ENCODE measurements at regions not wholly inside any gene's neighbourhood (a gene's known extent, or its start where the extent isn't known, plus 50 kb on each side); places are given as distances from the start of the nearest gene placed in this dataset.

GRCh38 chr13:23505007-23505406 is 65.2 kb upstream of the TNFRSF19 start:
- H3K36me3 Mint-ChIP-seq, result no peaks in the 10 kb centered on the region
- peaks cover 14% of the 10 kb centered on the region for H3K4me1 Mint-ChIP-seq
- no peak overlapping the region for H3K27ac Mint-ChIP-seq
- no peak overlapping the region for H3K4me3 Mint-ChIP-seq
- ChIA-PET CTCF (interaction anchor here (2.5 kb wide), 1 partner anchor 8 kb away, joined by 9 read pairs; no protein-coding TSS in a partner anchor), POLR2A (no interaction called here)
- DNase-seq (ENCODE audit: low spot score), result no peak
- ATAC-seq, result no peak
- no peaks in the 10 kb centered on the region; the same call in 1 of the 2 replicates for H3K27me3 Mint-ChIP-seq (ENCODE audit: low read depth)
- no peak for TF ChIP-seq ZNF396 (CRISPR knock-in tag; IDR thresholded peaks at IDR 0.05; ENCODE audit: borderline replicate concordance)
- TF ChIP-seq ATF6 (CRISPR knock-in tag; IDR thresholded peaks at IDR 0.05), result no peak
- no peak for TF ChIP-seq E2F4 (CRISPR knock-in tag; IDR thresholded peaks at IDR 0.05; ENCODE audit: borderline replicate concordance, low read depth)
- TF ChIP-seq ZNF263 (CRISPR knock-in tag; IDR thresholded peaks at IDR 0.05; ENCODE audit: low read depth), result no peak
- TF ChIP-seq ZBTB43 (CRISPR knock-in tag; IDR thresholded peaks at IDR 0.05), result no peak
- no peak for TF ChIP-seq CREB1 (CRISPR knock-in tag; IDR thresholded peaks at IDR 0.05)
- TF ChIP-seq USF1 (CRISPR knock-in tag; IDR thresholded peaks at IDR 0.05), result no peak
- no peak for TF ChIP-seq NFYB (CRISPR knock-in tag; conservative IDR thresholded peaks at IDR 0.05; ENCODE audit: low read depth)
- no peak for TF ChIP-seq ATF1 (CRISPR knock-in tag; IDR thresholded peaks at IDR 0.05)
- TF ChIP-seq ZNF232 (CRISPR knock-in tag; IDR thresholded peaks at IDR 0.05), result no peak
- no peak for TF ChIP-seq TEAD1 (CRISPR knock-in tag; IDR thresholded peaks at IDR 0.05)
- TF ChIP-seq RORB (CRISPR knock-in tag; IDR thresholded peaks at IDR 0.05), result no peak
- TF ChIP-seq HMGA2 (CRISPR knock-in tag; IDR thresholded peaks at IDR 0.05), result no peak
- TF ChIP-seq ELF4 (CRISPR knock-in tag; IDR thresholded peaks at IDR 0.05; ENCODE audit: low read depth), result no peak
- no peak for TF ChIP-seq SP1 (CRISPR knock-in tag; conservative IDR thresholded peaks at IDR 0.05)
- no peak for TF ChIP-seq ZNF317 (CRISPR knock-in tag; IDR thresholded peaks at IDR 0.05; ENCODE audit: borderline replicate concordance, low read depth)
- no peak for TF ChIP-seq ZBTB21 (CRISPR knock-in tag; IDR thresholded peaks at IDR 0.05; ENCODE audit: borderline replicate concordance)
- TF ChIP-seq NFATC4 (CRISPR knock-in tag; IDR thresholded peaks at IDR 0.05), result no peak
- TF ChIP-seq IRF1 (CRISPR knock-in tag; IDR thresholded peaks at IDR 0.05), result no peak
- no peak for TF ChIP-seq PRRX2 (CRISPR knock-in tag; IDR thresholded peaks at IDR 0.05)
- no peaks in the 10 kb centered on the region for H3K9me3 Mint-ChIP-seq

- Mint-ChIP-seq H3K36me3 (no peaks in the 10 kb centered on the region), H3K27me3 (ENCODE audit: low read depth) (no peaks in the 10 kb centered on the region; the same call in 1 of the 2 replicates), H3K4me3 (no peak overlapping the region), H3K4me1 (peaks cover 19% of the 10 kb centered on the region), H3K9me3 (no peaks in the 10 kb centered on the region), H3K27ac (no peak overlapping the region)
- POLR2A ChIA-PET, result no interaction called here
- no peak for TF ChIP-seq SP1 (CRISPR knock-in tag; conservative IDR thresholded peaks at IDR 0.05)
- TF ChIP-seq CDX4 (CRISPR knock-in tag; IDR thresholded peaks at IDR 0.05; ENCODE audit: borderline replicate concordance), result 0 out of 2 replicates have a peak, but pooled peaks have one; percentile 28
- CTCF ChIA-PET, result no interaction called here
- DNase-seq (ENCODE audit: low spot score) (no peak), ATAC-seq (no peak)
Observed at GRCh38 chr13:23506071-23506806, 64.0 kb upstream of the TNFRSF19 start.

All from WTC11 (cell line).